ENCODE measurements at regions not wholly inside any gene's neighbourhood (a gene's known extent, or its start where the extent isn't known, plus 50 kb on each side); places are given as distances from the start of the nearest gene placed in this dataset.
"Not testable (repeated sequence)": the region's sequence is repeated elsewhere in the genome, so short reads cannot be mapped to it uniquely, and the experiment has no call there.

- no peak for TF ChIP-seq EZH2 (IDR thresholded peaks at IDR 0.05; ENCODE audit: low read depth)
- no peak for TF ChIP-seq CTCF (conservative IDR thresholded peaks at IDR 0.05)
- no peak overlapping the region for H3K4me2 ChIP-seq
- H3K27me3 ChIP-seq (ENCODE audit: insufficient read depth, low read depth), result peaks cover 66% of the 10 kb centered on the region
- H3K79me2 ChIP-seq (ENCODE audit: low read depth), result no peaks in the 10 kb centered on the region
- intact Hi-C loops (cut with micrococcal nuclease; ENCODE audit: unreplicated experiment), result no loop called here
- ChIA-PET POLR2A (ENCODE audit: unreplicated experiment) (no interaction called here), CTCF (no interaction called here)
- no peak overlapping the region for H3K4me3 ChIP-seq
- H3K9me2 ChIP-seq (ENCODE audit: insufficient read depth), result no peaks in the 10 kb centered on the region
- H3K4me1 ChIP-seq (replicated peaks; ENCODE audit: insufficient read depth), result no peaks in the 10 kb centered on the region
- no peak overlapping the region for H3K27ac ChIP-seq
- no peak for DNase-seq
- no peaks in the 10 kb centered on the region for H4K20me1 ChIP-seq (ENCODE audit: insufficient read depth)
- H2AFZ ChIP-seq, result no peak overlapping the region
- no peaks in the 10 kb centered on the region; the same call in 1 of the 2 replicates for H3F3A ChIP-seq (ENCODE audit: insufficient read depth, low read depth)
- BruUV-seq (replicated peaks), result no TSS peak
- no peaks in the 10 kb centered on the region for H3K36me3 ChIP-seq (ENCODE audit: low read depth)
- H3K9me3 ChIP-seq (ENCODE audit: insufficient read depth, low read depth), result no peaks in the 10 kb centered on the region
Measured at GRCh38 chr6:167669553-167669849, 157.2 kb upstream of the AFDN start.

- Histone ChIP-seq H3K4me1 (replicated peaks; ENCODE audit: insufficient read depth) (no peaks in the 10 kb centered on the region), H2AFZ (no peak overlapping the region), H3K9me2 (ENCODE audit: insufficient read depth) (no peaks in the 10 kb centered on the region), H3K36me3 (ENCODE audit: low read depth) (no peaks in the 10 kb centered on the region), H3K79me2 (ENCODE audit: low read depth) (no peaks in the 10 kb centered on the region), H3K4me2 (no peak overlapping the region), H3K4me3 (no peak overlapping the region), H3K27me3 (ENCODE audit: insufficient read depth, low read depth) (peaks cover 66% of the 10 kb centered on the region), H3K27ac (no peak overlapping the region), H4K20me1 (ENCODE audit: insufficient read depth) (no peaks in the 10 kb centered on the region), H3F3A (ENCODE audit: insufficient read depth, low read depth) (no peaks in the 10 kb centered on the region; the same call in 1 of the 2 replicates), H3K9me3 (ENCODE audit: insufficient read depth, low read depth) (no peaks in the 10 kb centered on the region)
- intact Hi-C loops (cut with micrococcal nuclease; ENCODE audit: unreplicated experiment), result no loop called here
- ChIA-PET POLR2A (ENCODE audit: unreplicated experiment) (no interaction called here), CTCF (no interaction called here)
- DNase-seq, result no peak
- BruUV-seq (replicated peaks), result no TSS peak
- no peak for TF ChIP-seq CTCF (conservative IDR thresholded peaks at IDR 0.05)
- no peak for TF ChIP-seq EZH2 (IDR thresholded peaks at IDR 0.05; ENCODE audit: low read depth)
Measured at GRCh38 chr6:167669870-167670802, 156.6 kb upstream of the AFDN start.

- Histone ChIP-seq H3K36me3 (ENCODE audit: low read depth) (no peaks in the 10 kb centered on the region), H4K20me1 (ENCODE audit: insufficient read depth) (no peaks in the 10 kb centered on the region), H3K79me2 (ENCODE audit: low read depth) (no peaks in the 10 kb centered on the region), H3K4me3 (no peak overlapping the region), H3K4me1 (replicated peaks; ENCODE audit: insufficient read depth) (no peaks in the 10 kb centered on the region), H3K27ac (no peak overlapping the region), H3F3A (ENCODE audit: insufficient read depth, low read depth) (no peaks in the 10 kb centered on the region; the same call in 1 of the 2 replicates), H3K4me2 (no peak overlapping the region), H3K9me2 (ENCODE audit: insufficient read depth) (no peaks in the 10 kb centered on the region), H3K27me3 (ENCODE audit: insufficient read depth, low read depth) (peaks cover 66% of the 10 kb centered on the region), H2AFZ (no peak overlapping the region), H3K9me3 (ENCODE audit: insufficient read depth, low read depth) (no peaks in the 10 kb centered on the region)
- no TSS peak for BruUV-seq (replicated peaks)
- TF ChIP-seq EZH2 (IDR thresholded peaks at IDR 0.05; ENCODE audit: low read depth) (no peak), CTCF (conservative IDR thresholded peaks at IDR 0.05) (no peak)
- no peak for DNase-seq
- intact Hi-C loops (cut with micrococcal nuclease; ENCODE audit: unreplicated experiment), result no loop called here
- ChIA-PET POLR2A (ENCODE audit: unreplicated experiment) (no interaction called here), CTCF (no interaction called here)
Measured at GRCh38 chr6:167670938-167671338, 155.8 kb upstream of the AFDN start.

GRCh38 chr6:167671379-167671976 is 155.2 kb upstream of the AFDN start:
- DNase-seq; H3K4me3 ChIP-seq; H3K36me3 ChIP-seq (ENCODE audit: low read depth); H3K9me3 ChIP-seq (ENCODE audit: insufficient read depth, low read depth); H2AFZ ChIP-seq; CTCF ChIA-PET; H4K20me1 ChIP-seq (ENCODE audit: insufficient read depth); H3K79me2 ChIP-seq (ENCODE audit: low read depth); H3F3A ChIP-seq (ENCODE audit: insufficient read depth, low read depth); H3K4me2 ChIP-seq; H3K27ac ChIP-seq; H3K4me1 ChIP-seq (replicated peaks; ENCODE audit: insufficient read depth); BruUV-seq (replicated peaks); intact Hi-C loops (cut with micrococcal nuclease; ENCODE audit: unreplicated experiment); H3K9me2 ChIP-seq (ENCODE audit: insufficient read depth); POLR2A ChIA-PET (ENCODE audit: unreplicated experiment): not testable (repeated sequence)
- peaks cover 66% of the 10 kb centered on the region for H3K27me3 ChIP-seq (ENCODE audit: insufficient read depth, low read depth)
